ENCODE measurements at regions not wholly inside any gene's neighbourhood (a gene's known extent, or its start where the extent isn't known, plus 50 kb on each side); places are given as distances from the start of the nearest gene placed in this dataset.

DNA sequence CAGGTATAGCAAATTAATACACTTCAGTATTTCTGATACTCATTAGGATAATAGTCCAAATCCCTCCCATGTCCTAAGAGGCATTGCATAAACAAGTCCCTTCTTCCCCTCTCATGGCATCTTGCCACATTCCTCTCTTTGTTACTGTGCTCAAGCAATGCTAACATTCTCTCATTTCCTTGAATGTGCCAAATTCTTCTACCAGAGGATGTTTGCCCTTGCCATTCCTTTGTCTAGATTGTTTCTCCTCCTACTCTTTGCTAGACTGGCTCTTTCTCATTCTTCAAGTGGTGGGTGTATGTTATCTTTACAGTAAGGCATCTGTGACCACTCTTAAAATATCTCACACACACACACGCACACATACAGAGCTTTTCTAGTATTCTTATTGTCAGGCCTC is 621.0 kb upstream of the CXADR start:
- TF ChIP-seq, protein P1, sequence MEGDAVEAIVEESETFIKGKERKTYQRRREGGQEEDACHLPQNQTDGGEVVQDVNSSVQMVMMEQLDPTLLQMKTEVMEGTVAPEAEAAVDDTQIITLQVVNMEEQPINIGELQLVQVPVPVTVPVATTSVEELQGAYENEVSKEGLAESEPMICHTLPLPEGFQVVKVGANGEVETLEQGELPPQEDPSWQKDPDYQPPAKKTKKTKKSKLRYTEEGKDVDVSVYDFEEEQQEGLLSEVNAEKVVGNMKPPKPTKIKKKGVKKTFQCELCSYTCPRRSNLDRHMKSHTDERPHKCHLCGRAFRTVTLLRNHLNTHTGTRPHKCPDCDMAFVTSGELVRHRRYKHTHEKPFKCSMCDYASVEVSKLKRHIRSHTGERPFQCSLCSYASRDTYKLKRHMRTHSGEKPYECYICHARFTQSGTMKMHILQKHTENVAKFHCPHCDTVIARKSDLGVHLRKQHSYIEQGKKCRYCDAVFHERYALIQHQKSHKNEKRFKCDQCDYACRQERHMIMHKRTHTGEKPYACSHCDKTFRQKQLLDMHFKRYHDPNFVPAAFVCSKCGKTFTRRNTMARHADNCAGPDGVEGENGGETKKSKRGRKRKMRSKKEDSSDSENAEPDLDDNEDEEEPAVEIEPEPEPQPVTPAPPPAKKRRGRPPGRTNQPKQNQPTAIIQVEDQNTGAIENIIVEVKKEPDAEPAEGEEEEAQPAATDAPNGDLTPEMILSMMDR (conservative IDR thresholded peaks at IDR 0.05; ENCODE audit: low read depth, low read length) = no peak
- TF ChIP-seq EZH2 (IDR thresholded peaks at IDR 0.05; ENCODE audit: borderline replicate concordance, low read depth, low read length, poor library complexity, severe bottlenecking) = no peak

All from A673 (cell line).